8988T (cell line): ENCODE measurements at regions not wholly inside any gene's neighbourhood (a gene's known extent, or its start where the extent isn't known, plus 50 kb on each side); places are given as distances from the start of the nearest gene placed in this dataset.

Experiments
- DNase-seq: peaks from one replicate; pipeline ENCODE4 v3.0.0; 2011

DNA sequence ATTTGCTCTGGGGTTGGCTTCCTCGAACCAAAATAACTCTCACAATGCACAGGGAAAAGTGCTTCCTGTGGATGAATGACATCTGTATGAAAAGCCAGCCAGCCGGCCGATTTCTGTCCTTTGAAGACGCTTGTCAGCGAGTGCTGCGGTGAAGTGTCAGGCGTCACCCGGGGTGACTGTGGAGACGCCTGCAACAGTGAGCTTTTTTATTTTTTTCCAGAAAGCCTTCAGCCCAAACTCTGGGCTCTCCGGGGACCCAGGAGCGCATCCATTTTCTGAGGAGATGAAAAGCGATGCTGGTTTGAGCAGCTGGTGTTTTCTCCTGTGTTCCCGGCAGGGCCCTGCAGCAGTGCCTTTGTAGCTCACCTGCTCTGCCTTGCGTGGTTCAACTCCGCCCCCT, 147.9 kb upstream of the MYL2 start:
- DNase-seq, result no peak

GRCh38 chr12:111067498-111067897, 147.1 kb upstream of the MYL2 start:
- no peak for DNase-seq

GRCh38 chr12:111066744-111067437, 146.5 kb upstream of the MYL2 start:
- DNase-seq, result no peak

GRCh38 chr12:111064982-111065381, 144.6 kb upstream of the MYL2 start:
- no peak for DNase-seq

GRCh38 chr12:111064154-111064553, 143.8 kb upstream of the MYL2 start:
- DNase-seq, result no peak

DNA sequence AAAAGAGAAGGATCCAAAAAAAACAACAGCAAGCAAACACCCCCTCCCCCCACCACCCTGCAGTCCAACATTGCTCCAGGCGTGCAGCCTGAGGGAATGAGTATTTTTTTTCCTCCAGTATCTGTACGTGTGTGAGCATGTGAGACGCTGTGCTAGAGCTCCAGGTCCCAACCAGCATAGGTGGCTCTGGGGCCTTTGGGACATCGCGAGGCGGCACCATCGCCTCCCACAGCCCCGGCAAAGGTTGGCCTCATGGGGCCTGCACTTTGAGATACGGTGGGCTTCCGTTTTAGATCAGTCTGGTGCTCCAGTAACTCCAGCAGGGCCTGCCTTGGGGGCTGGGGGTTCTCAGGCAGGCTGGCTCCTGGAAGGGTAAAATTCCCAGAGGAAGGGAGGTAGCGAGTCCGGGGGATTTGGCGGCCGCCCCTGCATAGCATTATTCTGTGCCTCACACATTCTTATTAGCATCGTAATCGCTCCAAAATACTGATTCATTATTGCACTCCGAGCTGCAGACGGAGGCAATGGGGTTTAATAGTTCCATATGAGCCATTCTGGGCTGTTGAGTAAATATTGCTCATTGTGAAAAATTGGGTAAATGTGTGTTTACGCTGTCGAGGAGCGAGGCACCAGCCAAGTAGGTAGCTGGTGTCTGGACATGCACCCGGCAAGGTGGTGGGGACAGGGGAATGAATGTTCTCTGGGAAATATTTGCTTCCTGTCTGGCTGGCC, 143.1 kb upstream of the MYL2 start:
- no peak for DNase-seq

DNA sequence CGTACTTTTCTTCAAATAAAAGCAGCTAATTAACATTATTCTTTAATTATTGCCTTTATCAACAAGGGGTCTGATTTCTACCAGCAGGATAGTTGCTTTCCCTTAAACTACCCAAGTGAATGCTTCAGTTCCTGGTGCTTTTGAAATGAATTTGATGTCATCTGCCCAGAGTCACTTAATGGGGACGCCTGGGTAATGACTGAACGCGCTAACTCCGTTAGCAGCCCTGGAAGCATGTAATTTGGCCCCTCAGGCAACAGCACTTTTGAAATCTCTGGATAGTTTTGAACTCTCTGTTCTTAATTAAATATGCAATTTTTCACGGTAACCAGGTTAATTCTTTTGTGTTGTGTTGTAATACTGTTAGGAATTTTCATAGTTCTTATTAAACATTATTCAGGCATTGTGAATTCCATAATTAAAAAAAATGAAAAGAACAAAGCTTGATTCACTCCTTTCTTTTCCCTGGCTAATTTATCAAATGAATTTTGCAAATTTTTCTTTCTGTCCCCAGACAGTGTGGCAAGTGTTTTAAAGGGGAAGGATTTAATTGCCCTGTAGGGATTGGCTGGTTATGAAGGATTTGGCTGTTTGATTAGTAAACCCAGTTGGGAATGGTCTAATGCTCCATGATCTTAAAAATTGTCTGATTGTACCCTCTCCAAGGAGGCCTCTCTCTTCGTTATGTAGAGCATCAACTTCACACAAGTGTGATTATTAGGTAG, 137.5 kb upstream of the MYL2 start:
- DNase-seq, result no peak

GRCh38 chr12:111056618-111057521, 136.5 kb upstream of the MYL2 start:
- DNase-seq, result no peak

DNA sequence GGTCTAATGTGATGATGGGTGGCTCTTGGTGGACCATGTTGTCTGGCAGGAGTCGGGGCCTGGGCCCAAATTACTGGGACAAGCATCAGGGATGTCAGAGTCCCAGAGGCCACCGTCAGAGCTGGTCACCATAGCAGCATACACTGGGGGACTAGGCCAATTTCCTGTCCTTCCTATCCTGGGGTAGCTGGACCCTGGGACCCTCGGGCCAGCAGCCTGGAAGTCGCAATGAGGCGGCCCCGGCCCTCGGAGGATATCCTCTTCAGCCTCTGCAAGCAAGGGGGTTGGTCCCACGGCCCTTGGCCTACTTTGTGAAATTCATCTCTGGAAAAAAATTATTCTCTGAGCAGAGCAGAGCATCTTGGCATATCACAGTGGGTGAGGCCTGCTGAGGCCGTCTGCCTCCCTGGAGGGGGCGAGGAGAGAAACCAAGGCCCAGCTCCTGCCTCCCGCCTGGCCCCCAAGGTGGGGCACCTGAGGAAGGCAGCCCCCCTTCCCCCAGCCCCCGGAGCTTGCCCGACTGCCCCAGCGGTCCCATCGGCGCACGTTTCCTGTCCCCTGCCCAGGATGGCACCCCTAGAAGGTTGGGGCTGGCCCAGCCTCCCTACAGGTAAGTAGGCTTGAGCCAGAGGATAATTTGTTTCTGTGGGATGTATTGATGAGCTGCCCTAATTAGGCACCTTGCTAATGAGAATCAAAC, 135.0 kb upstream of the MYL2 start:
- no peak for DNase-seq

DNA sequence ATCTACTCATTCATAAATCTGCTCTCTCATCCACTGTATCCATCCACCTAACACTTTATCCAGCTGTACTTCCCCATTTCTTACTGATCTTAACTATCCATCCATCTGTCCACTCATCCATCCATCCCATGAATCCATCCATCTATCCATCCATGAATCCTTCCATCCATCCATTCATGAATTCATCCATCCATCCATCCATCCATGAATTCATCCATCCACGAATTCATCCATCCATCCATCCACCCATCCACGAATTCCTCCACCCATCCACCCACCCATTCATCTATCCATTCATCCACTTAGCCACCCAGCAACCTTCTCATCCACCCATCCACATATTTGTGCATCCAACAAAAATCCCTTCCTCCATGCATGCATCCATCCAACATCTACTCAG, 128.6 kb upstream of the MYL2 start:
- no peak for DNase-seq

- DNase-seq, result no peak
Observed at GRCh38 chr12:111046896-111047295, 126.5 kb upstream of the MYL2 start.

DNA sequence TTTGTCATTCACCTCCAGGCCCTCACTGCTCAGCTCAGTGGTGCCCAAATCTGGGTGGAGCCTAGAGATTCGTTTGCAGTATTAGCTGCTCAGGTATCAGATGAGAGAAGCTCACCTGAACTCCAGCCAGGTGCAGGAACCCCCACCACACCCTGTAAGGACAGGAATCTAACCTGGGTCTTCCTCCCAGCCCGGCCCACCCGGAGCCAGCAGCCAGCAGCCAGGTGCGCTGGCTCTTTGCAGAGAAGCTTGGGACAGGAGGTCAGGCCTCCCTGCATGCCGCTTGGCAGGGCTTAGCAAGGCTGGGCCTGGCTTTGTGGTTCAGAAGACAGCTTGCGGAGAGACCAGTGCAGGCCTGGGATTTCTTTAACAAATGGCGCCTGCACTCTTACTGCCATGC, 125.6 kb upstream of the MYL2 start:
- DNase-seq, result no peak

- DNase-seq, result no peak
Observed at GRCh38 chr12:111041091-111041490, 120.7 kb upstream of the MYL2 start.

DNA sequence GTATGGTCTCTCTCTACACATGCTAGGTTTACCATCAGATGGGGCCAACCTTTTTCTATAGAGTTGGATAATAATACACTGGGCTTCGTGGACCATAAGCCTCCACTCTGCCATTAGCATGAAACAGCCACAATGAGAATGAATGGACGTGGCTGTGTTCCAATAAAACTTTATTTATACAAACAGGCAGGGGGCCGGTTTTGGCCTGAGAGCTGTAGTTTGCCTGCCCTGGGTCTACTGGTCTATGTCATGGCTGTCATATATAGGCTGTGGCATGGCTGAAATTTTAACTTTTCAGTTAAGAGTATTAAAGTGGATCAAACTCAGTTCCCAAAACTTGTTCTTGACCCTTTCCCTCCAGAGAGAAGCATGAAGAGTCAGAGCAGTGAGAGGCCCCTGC, 120.3 kb upstream of the MYL2 start:
- DNase-seq, result no peak

DNA sequence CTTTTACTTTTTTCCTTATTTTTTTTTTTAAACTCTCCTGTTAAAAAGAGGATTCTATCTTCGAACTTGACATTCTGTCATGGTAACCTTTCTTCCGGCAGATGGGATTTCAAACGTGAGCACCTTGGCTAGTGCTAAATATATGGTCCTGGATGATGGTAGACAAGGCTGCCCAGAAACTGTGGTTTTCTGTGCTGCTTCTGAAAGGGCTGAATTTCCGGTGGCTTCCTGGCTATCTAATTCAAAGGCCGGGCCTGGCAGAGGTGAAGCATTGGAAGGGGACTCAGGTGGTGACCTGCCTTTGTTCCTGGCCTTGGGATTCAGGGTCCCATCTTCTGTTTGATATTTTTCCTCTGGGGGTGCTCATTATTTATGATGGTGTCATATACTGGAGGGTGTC, 118.6 kb upstream of the MYL2 start:
- no peak for DNase-seq

DNA sequence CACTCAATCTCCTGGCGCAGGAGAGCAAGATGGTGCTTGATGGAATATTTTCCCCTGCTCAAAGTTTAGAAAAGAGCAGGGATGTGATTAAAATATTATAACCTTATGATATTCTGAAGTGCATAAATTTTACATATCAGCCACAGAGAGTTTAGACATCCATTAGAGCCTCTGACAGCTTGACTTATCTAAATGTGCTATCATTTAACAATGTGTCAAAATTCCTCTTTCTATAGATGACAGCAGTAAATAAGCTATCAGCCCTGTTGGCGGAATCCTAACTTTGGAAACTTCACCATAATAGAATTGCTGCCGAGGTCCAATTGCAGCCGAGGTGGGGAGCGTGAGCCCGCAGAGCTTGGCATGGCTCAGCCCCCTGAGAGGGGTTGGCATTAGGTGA, 117.7 kb upstream of the MYL2 start:
- no peak for DNase-seq

GRCh38 chr12:111037047-111037446, 116.7 kb upstream of the MYL2 start:
- no peak for DNase-seq

DNA sequence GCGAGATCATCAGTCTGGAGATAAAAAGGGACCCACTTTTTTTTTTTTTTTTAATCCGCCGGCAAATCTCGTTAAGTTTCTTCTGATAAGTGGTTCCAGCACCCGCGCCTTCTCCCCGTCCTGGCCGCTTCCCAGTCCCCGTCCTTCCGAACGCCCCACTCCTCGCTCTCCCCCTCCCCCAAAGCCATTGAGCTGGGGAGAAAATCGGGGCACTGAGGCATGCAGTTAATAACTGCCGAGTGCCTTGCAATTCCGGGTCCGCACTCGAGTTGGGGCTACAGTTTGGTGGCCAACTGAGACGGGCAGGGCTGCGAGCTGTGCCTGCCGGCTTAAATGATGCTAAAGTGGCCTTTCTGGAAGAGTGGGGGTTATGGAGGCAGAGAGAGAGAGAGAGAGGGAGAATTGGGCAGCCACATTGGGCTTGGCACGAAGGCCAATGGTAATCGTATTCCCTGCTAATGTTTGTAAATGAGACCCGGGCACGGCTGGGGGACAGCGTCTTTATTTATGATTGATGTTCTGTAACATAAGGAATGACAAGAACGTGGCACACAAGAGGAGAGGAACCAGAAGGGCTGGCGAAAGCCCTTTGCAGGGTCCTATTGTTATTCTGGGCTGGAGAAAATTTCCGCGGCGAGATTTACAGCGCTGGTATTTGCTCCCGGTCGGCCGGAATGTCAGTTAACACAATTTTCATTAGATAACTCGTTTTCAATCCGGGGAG, 115.4 kb upstream of the MYL2 start:
- no peak for DNase-seq

DNA sequence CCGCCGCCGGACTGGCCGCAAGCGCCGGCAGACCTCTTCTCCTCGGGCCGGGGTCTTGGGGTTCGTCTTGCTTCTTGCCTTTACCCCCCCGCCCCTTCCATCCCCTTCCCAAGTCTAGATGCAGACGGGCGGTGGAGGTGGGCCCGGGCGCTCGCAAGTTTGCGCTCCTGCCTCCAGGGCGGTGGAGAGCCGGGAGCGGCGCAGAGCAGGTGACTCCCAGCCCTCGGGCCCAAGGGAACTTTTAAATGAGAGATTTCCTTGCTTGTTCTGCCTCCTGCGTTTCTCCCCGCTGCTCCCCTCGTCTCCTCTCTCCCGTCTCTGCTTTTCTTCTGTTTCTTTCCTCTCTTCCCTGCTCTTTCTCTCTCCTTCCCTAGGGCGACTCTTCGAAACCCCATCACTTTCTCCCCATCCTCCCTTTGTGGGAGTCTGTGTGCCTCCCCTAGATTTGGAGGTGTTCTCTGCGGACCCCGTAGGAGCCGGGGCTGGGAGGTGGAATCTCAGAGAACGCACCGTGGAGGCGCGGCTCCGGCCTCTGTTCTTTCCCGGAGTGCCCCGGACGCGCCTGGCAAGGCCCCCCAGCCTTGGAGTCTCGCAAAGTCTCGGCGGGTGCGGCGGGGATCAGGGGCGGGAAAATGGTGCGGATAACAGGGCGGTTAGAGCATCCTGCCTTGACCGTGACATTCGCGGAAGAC, 114.7 kb upstream of the MYL2 start:
- DNase-seq, result no peak

GRCh38 chr12:111034083-111034885, 113.9 kb upstream of the MYL2 start, which contains the start of gene CUX2:
Gene CUX2 (plus strand): TSS chr12:111034165.
- no peak for DNase-seq
